GM18867 (cell line): ENCODE measurements at regions not wholly inside any gene's neighbourhood (a gene's known extent, or its start where the extent isn't known, plus 50 kb on each side); places are given as distances from the start of the nearest gene placed in this dataset.
"Not testable (repeated sequence)": the region's sequence is repeated elsewhere in the genome, so short reads cannot be mapped to it uniquely, and the experiment has no call there.

ENCODE experiments used
- ATAC-seq: cut with Tn5 transposase; IDR thresholded peaks from one replicate; pipeline ENCODE4 v1.9.1; 2021; ENCODE audit warnings: mild to moderate bottlenecking, moderate library complexity; ENCODE audit not compliant: unreplicated experiment

GRCh38 chr10:64374346-64374745 is 853.1 kb downstream of the REEP3 start:
- no peak for ATAC-seq

DNA sequence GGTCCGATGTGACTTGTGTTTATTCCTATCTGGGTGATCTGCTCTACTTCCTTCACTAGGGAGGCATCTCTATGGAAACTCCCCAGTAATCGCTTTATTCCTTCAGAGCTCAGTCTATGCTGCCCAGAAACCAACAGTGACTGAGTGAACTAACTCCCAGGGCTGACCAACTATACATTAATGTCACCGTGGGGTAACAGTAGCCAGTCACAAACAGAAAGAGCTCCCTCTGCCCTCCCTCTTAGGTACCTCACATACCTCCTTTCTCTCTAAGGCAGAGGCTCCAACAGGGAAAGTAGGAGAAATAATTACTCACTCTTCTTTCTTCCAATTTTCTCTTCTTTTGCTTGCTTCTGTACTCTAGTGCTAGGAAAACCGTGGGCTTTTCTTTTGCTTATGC is 855.0 kb downstream of the REEP3 start:
- ATAC-seq, result no peak

DNA sequence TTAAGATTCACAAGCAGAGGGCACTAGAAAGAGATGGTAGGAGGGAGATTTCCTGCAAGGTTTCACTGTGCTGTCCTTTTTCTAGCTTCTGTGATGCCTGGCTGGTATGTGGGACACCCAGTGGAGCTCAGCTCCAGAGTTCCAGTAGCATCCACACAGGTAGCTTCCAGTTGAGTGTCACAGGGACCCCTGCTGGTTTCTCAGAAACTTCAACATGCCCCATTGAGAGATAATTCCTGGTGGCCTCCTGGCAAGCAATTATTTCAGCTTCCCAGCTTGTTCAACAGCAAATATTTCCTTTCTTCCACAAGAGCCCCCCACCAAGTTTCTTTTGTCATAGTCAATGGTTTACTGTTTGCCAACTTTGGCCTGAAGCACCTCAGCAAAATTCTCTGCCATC is 858.7 kb downstream of the REEP3 start:
- no peak for ATAC-seq

DNA sequence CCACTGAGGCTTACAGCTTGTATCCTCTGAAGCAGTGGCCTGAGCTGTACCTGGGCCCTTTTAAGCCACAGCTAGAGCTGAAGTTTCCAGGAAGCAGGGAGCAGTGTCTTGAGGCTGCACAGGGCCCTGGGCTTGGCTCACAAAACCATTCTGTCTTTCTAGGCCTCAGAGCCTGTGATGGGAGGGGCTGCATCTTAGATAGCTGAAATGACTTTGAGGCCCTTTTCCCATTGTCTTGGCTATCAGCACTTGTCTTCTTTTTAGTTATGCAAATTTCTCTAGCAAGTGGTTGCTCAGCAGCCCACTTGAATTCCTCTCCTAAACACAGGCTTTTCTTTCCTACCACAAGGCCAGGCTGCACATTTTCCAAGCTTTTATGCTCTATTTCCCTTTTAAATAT is 864.2 kb downstream of the REEP3 start:
- ATAC-seq, result no peak

GRCh38 chr10:64394744-64395143 is 873.5 kb downstream of the REEP3 start:
- ATAC-seq, result no peak

DNA sequence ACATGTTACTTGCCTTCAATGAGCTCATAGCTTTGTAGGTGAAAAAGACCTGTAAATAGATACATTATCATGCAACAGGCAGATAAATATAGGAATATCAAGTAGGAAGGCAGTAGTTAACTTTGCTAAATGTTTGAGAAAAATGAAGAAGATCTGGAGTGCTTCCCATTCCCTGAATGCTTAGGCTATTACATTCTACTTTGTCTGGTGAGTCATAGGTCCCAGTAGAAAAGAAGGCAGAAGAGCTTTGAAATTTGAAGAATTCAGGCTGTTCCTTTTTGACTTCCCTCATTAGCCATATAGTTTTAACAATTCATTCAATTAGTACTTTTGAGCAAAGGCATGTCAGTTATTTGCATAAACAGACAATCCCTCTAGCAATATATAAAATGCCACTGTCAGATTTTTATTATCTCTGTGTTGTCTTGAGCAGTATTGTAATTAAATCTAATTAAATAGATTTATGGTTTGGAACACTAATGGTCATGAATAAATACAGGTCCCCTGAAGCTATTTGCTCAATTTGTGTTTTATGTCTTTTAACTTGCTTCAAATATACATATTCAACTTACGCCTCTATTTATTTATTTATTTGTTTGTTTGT is 875.0 kb downstream of the REEP3 start:
- no peak for ATAC-seq

DNA sequence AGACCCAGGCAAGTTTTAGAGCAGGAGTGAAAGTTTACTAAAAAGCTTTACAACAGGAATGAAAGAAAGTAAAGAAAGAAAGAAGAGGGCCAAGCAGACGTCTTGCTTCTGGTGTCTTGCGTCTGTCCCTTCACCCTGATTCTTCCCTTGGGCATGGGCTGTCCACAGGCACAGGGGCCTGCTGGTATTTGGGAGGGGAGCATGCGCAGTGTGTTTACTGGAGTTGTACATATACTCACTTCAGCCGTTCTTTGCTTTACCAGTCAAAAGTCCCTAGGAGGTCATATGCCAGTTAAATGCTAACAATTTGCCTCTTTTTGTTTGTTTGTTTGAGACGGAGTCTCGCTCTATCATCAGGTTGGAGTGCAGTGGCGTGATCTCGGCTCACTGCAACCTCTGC is 875.9 kb downstream of the REEP3 start:
- no peak for ATAC-seq

DNA sequence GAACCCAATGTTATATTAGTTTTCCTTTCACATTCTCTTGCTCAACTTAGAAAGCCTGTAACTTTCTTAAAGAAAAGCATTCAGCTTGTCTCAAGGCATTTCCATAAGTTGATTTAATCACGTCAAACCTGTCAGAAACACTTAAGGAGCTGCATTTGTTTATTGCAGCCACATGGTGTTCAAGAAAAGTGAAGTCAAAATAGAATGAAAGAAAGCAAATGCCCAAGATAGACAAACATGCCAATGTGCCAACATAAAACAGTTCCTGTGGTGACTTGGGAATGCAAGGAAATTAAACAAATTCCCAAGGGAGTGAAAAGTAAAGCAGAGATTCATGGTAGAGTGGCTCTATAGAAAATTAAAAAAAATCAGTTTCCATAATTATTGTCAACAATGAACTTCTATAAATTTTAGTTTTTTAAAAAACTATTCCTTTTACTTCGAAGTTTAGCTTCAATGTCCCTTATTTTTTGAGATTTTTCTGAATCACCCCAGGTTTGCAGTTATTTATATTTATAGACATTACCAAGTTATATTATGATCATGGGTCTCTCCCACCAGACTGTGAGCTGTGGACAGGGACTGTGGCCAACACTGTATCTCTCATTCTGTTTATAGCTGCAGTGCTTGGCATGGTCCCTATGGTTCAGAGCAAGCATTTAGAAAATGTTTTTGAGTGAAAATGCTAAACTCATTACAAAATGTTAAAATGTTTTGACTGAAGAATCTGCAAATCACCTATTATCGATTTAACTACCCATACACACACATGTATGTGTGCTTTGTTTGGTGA is 887.4 kb downstream of the REEP3 start:
- no peak for ATAC-seq

DNA sequence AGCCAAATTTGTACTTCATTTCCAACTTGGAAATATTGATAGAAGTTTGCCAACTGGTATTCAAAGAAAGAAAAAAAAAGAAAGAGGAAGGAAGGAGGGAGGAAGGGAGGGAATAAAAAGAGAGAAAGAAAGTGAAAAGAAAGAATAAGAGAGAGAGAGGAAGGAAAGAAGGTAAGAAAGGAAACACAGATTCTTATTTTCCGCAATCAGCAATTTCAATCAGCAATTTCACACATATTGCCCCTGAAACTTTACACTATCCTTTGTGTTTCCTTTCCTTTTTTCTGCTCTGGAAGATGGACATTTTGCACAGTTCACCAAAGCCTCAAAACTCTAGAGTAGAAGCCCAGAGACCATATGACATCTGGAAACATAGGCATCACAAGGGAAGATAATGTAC is 888.1 kb downstream of the REEP3 start:
- ATAC-seq, result no peak

GRCh38 chr10:64416011-64416410 is 894.8 kb downstream of the REEP3 start:
- ATAC-seq, result no peak

- ATAC-seq, result no peak
These were observed 898.3 kb downstream of the REEP3 start for GRCh38 chr10:64419461-64419860.

GRCh38 chr10:64426745-64427144 is 905.5 kb downstream of the REEP3 start:
- no peak for ATAC-seq

- no peak for ATAC-seq
These were observed 909.6 kb downstream of the REEP3 start for GRCh38 chr10:64430690-64431323.

GRCh38 chr10:64441872-64442271 is 920.7 kb downstream of the REEP3 start:
- not testable (repeated sequence) for ATAC-seq

DNA sequence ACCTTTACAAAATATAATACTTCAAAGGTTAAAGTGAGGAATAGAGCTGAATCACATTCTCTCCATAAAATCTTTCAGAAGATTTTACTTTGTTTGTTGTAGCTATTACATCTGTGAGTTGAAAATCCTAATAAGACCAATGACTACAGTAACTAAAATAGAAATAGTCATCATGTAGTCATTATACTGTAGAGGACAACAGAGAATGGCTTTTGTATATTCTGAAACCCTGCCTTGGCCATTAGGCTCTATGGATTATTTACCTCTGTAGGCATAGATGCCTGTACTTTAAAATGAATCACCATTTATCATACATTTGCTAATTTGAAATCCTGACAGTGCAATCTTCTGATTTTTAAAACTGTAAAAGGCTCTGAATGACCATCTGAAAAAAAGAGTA is 923.0 kb downstream of the REEP3 start:
- ATAC-seq, result no peak

DNA sequence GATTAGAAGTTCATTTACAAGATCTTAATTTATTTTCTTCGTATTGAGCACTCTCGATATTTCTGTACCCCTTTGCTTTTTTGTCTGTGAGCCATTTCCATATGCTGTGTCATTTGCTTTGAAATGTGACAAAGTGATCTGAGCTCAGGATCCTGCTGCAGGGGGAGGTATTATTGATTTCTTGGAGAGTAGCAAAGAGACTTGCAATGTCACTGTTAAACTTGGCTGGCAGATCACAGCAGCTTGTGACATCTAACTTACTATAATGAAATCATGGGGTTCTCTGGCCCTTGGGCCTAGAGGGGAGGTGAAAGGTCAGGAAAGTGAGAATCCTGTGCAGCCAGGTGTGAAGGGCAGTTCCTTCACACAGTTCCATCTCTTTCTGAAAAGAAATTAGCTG is 923.4 kb downstream of the REEP3 start:
- ATAC-seq, result no peak

- no peak for ATAC-seq
These were observed 928.4 kb downstream of the REEP3 start for GRCh38 chr10:64449603-64450002.

DNA sequence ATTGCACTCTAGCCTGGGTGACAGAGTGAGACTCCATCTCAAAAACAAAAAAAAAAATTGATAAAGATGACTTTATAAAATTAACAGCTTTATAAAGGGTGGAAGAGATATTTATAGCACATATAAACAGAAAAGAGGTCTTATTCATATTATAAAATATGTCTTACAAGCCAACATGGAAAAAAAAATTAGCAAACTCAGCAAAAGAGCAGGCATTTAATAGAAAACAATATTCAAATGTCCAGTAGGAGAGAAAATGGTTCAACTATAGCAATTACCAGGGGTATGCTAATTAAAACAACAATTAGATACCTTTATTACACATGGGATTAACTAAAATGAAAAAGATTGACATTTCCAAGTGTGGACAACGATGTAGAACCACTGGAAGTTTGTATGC is 929.1 kb downstream of the REEP3 start:
- ATAC-seq, result no peak

GRCh38 chr10:64454962-64455361 is 933.8 kb downstream of the REEP3 start:
- ATAC-seq, result no peak

GRCh38 chr10:64458306-64458705 is 937.1 kb downstream of the REEP3 start:
- no peak for ATAC-seq

DNA sequence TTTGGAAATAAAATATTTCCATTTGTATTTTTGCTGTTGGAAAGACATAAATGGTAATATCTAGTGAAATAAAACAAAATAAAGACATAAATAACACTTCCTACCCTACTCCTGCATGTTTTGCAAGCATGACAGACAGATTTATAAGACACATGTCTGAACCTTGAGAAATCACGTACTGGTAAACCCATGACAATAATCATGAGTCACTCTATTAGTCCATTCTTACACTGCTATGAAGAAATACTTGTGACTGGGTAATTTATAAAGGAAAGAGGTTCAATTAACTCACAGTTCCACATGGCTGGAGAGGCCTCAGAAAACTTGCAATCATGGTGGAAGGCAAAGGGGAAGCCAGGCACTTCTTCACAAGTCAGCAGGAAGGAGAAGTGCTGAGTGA is 942.2 kb downstream of the REEP3 start:
- ATAC-seq, result no peak

DNA sequence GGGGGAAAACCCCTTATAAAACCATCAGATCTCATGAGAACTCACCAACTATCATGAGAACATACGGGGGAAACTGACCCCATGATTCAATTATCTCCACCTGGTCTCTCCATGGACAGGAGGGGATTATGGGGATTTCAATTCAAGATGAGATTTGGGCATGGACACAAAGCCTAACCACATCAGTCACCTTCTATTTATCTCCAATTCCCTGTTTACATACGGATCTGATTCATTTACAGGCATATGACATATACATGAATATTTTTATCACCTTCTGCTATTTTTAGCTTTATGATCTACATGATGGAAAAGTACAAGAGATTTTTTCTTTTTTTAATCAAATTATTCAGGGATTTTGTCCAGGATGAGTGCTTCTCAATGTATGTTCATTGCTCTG is 944.5 kb downstream of the REEP3 start:
- ATAC-seq, result no peak
